Amygdala (tissue), 56 donors: ENCODE measurements at regions not wholly inside any gene's neighbourhood (a gene's known extent, or its start where the extent isn't known, plus 50 kb on each side); places are given as distances from the start of the nearest gene placed in this dataset.
"Not testable (repeated sequence)": the region's sequence is repeated elsewhere in the genome, so short reads cannot be mapped to it uniquely, and the experiment has no call there.

ENCODE experiments used
- DNase-seq, 56 donors: peaks; one replicate each; lab custom pipeline; 2025; lab: John Stamatoyannopoulos, UW

DNA sequence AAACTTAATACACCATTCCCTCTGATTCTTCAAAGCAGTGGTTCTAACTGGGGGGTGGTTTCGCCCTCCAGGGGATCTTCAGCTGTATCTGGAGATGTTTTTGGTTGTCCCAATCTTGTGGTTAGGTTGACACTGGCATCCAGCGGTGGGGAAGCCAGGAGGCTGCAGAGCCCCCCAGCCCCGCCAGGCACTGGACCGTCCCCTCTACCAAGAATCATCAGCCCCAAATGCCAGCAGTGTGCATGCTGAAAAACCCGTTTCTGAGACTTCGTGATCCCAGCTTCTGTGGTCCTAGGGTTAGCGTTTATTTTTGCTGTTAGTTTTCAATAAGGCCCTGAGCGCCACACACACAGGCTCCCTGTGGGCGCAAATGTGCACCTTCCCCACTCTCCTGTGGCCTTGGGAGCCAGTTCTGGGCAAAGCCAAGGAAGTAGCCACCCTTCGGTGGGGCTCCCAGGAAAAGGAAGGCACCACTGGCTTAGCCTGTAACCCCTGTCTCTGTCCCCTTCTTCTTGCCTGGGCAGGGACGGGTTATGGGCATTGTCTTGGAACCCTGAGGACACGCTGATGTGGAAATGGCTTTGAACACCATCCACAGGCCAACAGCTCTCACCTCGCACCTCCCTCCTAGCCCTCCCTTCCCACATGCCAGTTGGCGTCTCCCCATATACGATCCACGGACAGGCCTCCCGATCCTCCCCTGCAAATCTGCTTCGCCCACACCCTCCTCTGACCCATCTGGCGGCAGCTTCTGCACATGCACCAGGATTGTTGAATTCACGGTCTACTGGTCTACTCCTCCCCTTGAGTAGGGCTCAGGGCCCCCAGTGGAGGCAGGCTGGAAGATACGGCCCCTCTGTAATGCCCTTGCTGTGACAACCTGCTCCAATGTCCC is 71.4 kb upstream of the CCND1 start:
- no peak for DNase-seq

- DNase-seq, result no peak
These were observed 68.6 kb upstream of the CCND1 start for GRCh38 chr11:69572233-69572860.

DNA sequence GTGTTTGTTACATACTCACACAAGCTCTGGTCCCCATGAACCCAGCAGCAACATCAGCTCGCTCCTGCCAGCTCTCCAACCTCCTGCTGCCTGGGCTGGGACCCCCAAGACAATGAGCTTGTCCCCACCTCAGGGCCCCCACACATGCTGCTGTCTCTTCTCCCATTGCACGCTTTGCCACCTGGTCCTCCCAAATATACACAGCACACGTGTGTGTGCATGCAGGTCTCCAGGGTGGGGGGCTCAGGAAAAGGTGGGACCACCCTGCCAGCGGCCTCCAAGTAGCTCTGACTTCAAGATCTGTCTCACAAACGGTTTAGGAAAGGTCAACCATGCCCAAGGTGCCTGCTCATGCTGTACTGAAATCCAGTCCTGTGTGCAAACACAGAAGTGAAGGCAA is 68.1 kb upstream of the CCND1 start:
- DNase-seq, result no peak

- no peak for DNase-seq
These were observed 67.0 kb upstream of the CCND1 start for GRCh38 chr11:69573761-69574607.

DNA sequence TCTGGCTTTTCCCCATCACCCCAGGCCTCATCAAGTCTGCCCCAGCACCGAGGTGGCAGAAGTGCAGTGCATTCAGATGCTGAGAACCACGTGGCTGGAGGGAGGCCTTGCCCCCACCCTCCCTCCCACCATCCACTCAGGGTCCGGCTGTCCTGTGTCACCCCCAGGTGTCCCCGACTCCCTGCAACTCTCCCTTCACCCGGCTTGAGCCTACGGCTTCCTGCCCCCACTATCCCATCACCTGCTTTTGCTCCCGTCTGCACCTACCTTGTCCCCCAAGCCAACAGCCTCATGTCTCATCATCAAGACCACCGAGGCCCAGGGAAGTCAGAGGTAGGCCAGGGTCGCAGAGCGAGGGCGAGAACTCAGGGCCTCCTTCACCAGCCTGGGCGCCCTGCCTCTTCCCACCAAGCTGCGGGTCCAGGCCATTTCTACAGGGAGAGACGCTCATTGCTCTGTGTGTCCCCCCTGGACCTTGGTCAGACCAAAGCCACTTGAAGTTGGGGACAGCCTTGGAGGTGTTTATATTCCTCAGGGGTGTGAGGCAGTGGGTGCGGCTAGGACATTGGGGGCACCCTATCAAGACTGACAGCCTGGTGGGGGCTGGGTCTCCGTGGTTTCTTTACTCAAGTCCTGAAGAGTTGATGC is 66.2 kb upstream of the CCND1 start:
- no peak for DNase-seq

GRCh38 chr11:69575296-69576068 is 65.5 kb upstream of the CCND1 start:
- no peak for DNase-seq

- peak in 13 of 56 donors; percentile 3 to 41 (median 17) for DNase-seq
These were observed 64.7 kb upstream of the CCND1 start for GRCh38 chr11:69576069-69576782.

DNA sequence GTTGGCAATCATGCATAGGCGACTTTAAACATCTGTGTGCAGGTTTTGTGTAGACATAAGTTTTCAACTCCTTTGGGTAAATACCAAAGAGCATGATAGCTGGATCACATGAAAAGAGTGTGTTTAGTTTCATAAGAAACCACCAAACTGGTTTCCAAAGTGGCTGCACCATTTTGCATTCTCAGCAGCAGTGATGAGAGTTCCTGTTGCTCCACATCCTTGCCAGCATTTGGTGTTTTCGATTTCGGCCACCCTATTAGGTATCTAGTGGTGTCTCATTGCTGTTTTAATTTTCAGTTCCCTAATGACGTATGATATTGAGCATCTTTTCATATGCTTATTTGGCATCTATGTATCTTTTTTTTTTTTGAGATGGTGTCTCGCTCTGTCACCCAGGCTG is 62.8 kb upstream of the CCND1 start:
- DNase-seq, result no peak

- DNase-seq, result no peak
These were observed 60.4 kb upstream of the CCND1 start for GRCh38 chr11:69580529-69580928.

GRCh38 chr11:69582756-69583467 is 58.0 kb upstream of the CCND1 start:
- no peak for DNase-seq

GRCh38 chr11:69584160-69584559 is 56.8 kb upstream of the CCND1 start:
- DNase-seq, result no peak

- no peak for DNase-seq
These were observed 55.6 kb upstream of the CCND1 start for GRCh38 chr11:69585385-69585784.

DNA sequence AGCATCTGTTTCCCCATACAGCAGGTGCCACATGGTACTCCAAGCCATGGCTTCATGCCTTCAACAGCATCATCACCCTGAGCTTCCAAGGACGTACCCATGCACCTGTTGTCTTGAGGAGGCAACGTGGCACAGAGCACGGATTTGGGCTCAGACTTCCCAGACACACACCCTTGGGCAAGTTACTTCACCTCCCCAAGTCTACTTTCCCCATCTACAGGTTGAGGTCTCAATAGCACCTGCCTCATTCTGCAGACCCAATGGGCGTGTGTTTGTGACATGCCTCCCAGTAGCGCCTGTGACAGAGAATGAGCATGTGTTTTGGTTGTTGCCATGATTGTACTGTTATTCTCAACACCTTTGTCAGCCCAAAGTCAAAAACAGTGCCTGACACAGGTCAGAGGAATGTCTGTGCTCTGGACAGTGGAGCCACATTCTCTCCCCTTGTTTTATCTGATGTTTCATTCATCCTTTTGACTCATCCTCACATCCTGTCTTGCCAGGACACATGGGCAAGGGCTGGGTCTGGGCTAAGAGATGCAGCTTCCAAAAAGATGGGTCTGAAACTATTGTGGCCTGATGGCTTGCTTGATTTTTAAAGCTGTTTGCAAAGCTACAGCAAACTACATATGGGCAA is 53.4 kb upstream of the CCND1 start:
- DNase-seq, result no peak

DNA sequence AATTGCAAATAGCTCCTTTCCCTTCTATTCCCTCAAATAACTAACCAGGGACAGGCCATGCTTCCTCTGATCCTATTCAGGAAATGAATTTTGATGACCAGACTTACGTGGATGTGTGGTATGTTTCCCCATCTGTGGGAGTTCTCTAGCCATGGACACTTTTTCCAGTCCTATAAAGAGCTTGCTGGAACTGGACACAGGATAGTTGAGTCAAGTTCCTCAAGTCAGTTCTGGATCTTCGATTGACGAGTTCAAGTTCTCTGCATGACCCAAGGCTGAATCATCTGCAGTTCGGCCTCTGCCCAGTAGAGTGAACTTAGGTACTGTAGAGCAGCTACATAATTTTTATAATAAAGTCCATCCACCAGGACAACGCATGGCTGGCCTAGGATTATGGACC is 52.7 kb upstream of the CCND1 start:
- no peak for DNase-seq

DNA sequence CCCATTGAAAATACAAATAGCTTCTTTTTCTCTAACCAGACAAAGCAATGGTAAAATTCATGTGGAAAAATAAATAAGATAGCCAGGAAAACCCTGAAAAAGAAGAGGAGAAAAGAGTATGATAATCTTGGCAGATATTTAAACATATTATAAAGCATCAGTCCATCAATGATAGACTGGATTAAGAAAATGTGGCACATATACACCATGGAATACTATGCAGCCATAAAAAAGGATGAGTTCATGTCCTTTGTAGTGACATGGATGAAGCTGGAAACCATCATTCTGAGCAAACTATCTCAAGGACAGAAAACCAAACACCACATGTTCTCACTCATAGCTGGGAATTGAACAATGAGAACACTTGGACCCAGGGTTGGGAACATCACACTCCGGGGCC is 50.9 kb upstream of the CCND1 start:
- not testable (repeated sequence) for DNase-seq
